ENCODE measurements at regions not wholly inside any gene's neighbourhood (a gene's known extent, or its start where the extent isn't known, plus 50 kb on each side); places are given as distances from the start of the nearest gene placed in this dataset.

GRCh38 chr2:153811516-153811915 is 60.2 kb upstream of the GALNT13 start:
- H3K4me3 ChIP-seq (ENCODE audit: insufficient read depth, low read depth, low read length) = no peak overlapping the region

GRCh38 chr2:153812632-153813031 is 59.1 kb upstream of the GALNT13 start:
- no peak for DNase-seq
- Histone ChIP-seq H3K27me3 (ENCODE audit: control insufficient read depth, insufficient read depth, low read length) (no peaks in the 10 kb centered on the region), H3K36me3 (replicated peaks; ENCODE audit: control insufficient read depth, insufficient read depth, low read length) (no peaks in the 10 kb centered on the region), H3K4me3 (ENCODE audit: insufficient read depth, low read depth, low read length) (no peak overlapping the region)

More at GRCh38 chr2:153811516-153811915, 60.2 kb upstream of the GALNT13 start:
- Histone ChIP-seq H3K27me3 (ENCODE audit: control insufficient read depth, insufficient read depth, low read length) (no peaks in the 10 kb centered on the region), H3K36me3 (replicated peaks; ENCODE audit: control insufficient read depth, insufficient read depth, low read length) (no peaks in the 10 kb centered on the region)
- DNase-seq = no peak

- no peak for DNase-seq
- H3K4me3 ChIP-seq (ENCODE audit: insufficient read depth, low read depth, low read length) = no peak overlapping the region
- H3K36me3 ChIP-seq (replicated peaks; ENCODE audit: control insufficient read depth, insufficient read depth, low read length) = no peaks in the 10 kb centered on the region
- H3K27me3 ChIP-seq (ENCODE audit: control insufficient read depth, insufficient read depth, low read length) = no peaks in the 10 kb centered on the region
These were observed 53.5 kb upstream of the GALNT13 start for GRCh38 chr2:153818242-153818641.

GRCh38 chr2:153819074-153819473 is 52.6 kb upstream of the GALNT13 start:
- Histone ChIP-seq H3K27me3 (ENCODE audit: control insufficient read depth, insufficient read depth, low read length) (no peaks in the 10 kb centered on the region), H3K36me3 (replicated peaks; ENCODE audit: control insufficient read depth, insufficient read depth, low read length) (no peaks in the 10 kb centered on the region), H3K4me3 (ENCODE audit: insufficient read depth, low read depth, low read length) (no peak overlapping the region)
- DNase-seq = no peak

GRCh38 chr2:153819501-153819900 is 52.2 kb upstream of the GALNT13 start:
- H3K27me3 ChIP-seq (ENCODE audit: control insufficient read depth, insufficient read depth, low read length) = no peaks in the 10 kb centered on the region
- no peak overlapping the region for H3K4me3 ChIP-seq (ENCODE audit: insufficient read depth, low read depth, low read length)
- peak; percentile 33 for DNase-seq
- no peaks in the 10 kb centered on the region for H3K36me3 ChIP-seq (replicated peaks; ENCODE audit: control insufficient read depth, insufficient read depth, low read length)
